Activated naive CD4-positive, alpha-beta T cell treated with Interleukin-2 at 50 U/mL for 16 hours (primary cell): ENCODE measurements at regions not wholly inside any gene's neighbourhood (a gene's known extent, or its start where the extent isn't known, plus 50 kb on each side); places are given as distances from the start of the nearest gene placed in this dataset.
"Not testable (repeated sequence)": the region's sequence is repeated elsewhere in the genome, so short reads cannot be mapped to it uniquely, and the experiment has no call there.

Experiments used
- DNase-seq: peaks from one replicate; pipeline ENCODE4 v3.0.0-alpha.2; 2020

DNA sequence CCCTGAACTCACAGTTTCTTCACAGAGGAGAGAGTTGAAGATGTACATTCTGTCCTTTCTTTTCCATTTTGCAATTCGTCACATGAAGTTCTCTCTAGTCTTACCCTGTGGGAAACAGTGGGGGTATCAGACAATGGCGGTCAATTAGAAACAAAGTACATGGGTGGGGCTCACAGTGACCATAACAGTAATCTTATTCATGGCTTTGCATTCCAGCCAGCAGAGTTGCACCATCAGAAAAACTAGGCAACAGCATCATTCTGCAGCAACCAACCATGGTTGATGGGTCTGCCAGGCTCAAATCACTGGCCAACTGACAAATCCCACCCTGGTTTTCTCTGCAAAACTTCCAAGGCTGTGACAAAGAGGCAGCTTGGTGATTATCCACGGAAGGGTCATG lies 414.7 kb upstream of the TSPY4 start:
- not testable (repeated sequence) for DNase-seq
